OCI-LY7 (cell line): ENCODE measurements at regions not wholly inside any gene's neighbourhood (a gene's known extent, or its start where the extent isn't known, plus 50 kb on each side); places are given as distances from the start of the nearest gene placed in this dataset.

Experiments used
- CTCF ChIP-seq: fragments of 200-600 bp; sonication (generic); conservative IDR thresholded peaks from 2 replicates; pipeline ENCODE4 v1.5.1; 2014; ENCODE audit warnings: mild to moderate bottlenecking, antibody characterized with exemption, low read length, moderate library complexity, mixed read lengths
- EZH2phosphoT487 ChIP-seq: fragments of 200-600 bp; sonication (generic); IDR thresholded peaks from 2 replicates; pipeline ENCODE4 v1.6.1; 2018; ENCODE audit warnings: low read depth, borderline replicate concordance, mild to moderate bottlenecking, mixed run types, antibody characterized with exemption, low read length, moderate library complexity, mixed read lengths

- TF ChIP-seq CTCF (no peak), EZH2phosphoT487 (no peak)
Observed at GRCh38 chr5:103336941-103337340, 78.4 kb downstream of the MACIR start.
